ENCODE measurements at regions not wholly inside any gene's neighbourhood (a gene's known extent, or its start where the extent isn't known, plus 50 kb on each side); places are given as distances from the start of the nearest gene placed in this dataset.

DNA sequence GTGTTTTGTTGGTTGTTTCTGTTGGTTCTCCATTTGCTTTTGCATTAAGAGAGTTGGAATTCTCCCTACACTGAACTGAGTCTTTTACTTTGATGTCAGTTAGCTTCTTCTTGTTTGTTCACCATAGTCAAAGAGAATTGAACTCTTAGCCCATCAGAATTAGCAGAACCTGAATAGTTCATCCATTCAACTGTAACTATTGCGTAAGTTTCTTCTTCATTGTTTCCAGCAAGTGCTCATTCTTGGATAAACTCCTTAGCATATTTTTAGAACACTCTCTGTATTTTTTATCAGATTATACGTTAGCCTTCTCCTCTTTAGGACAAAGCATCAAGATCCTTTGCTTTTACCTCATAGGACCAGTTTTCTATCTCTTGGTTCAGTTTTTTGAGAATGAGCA lies 128.4 kb upstream of the RAB11FIP2 start:
- no peak for DNase-seq (ENCODE audit: low read depth)

- no peak for DNase-seq (ENCODE audit: low read depth)
Measured at GRCh38 chr10:118173296-118173695, 126.6 kb upstream of the RAB11FIP2 start.

- DNase-seq (ENCODE audit: low read depth), result no peak
Measured at GRCh38 chr10:118171861-118172260, 125.1 kb upstream of the RAB11FIP2 start.

DNA sequence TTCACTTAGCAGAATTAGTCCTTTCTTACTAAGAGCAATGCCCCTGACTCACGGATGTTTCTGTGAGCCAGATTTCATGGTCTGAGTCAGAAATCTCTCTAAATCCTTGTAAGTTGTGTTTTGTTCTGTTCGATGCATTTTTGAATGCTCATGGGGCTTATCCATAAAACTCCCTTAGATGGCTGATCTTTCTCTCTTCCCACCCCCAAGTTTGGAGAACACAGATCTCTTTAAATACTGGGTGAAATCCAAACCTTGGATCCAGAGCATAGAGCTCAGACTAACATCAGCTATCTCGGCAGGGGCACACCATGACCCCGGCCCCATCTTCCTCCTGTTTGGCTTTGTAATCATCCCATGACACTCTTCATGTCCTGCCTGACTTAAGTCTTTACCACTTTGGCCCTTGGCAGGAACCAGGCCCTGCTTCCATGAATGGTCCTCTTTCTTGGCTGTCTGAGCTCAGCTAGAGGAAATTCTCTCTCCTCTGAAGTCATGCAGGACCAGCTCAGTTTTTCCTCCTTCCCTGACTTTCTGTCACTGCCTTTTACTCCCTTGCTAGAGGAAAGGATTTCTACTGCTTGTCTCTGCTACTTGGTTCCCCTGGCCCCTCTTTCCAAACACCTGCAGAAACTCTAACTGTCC lies 120.4 kb upstream of the RAB11FIP2 start:
- peak; percentile 6 for DNase-seq (ENCODE audit: low read depth)

GRCh38 chr10:118163217-118163616 lies 116.5 kb upstream of the RAB11FIP2 start:
- DNase-seq (ENCODE audit: low read depth), result peak; percentile 9

DNA sequence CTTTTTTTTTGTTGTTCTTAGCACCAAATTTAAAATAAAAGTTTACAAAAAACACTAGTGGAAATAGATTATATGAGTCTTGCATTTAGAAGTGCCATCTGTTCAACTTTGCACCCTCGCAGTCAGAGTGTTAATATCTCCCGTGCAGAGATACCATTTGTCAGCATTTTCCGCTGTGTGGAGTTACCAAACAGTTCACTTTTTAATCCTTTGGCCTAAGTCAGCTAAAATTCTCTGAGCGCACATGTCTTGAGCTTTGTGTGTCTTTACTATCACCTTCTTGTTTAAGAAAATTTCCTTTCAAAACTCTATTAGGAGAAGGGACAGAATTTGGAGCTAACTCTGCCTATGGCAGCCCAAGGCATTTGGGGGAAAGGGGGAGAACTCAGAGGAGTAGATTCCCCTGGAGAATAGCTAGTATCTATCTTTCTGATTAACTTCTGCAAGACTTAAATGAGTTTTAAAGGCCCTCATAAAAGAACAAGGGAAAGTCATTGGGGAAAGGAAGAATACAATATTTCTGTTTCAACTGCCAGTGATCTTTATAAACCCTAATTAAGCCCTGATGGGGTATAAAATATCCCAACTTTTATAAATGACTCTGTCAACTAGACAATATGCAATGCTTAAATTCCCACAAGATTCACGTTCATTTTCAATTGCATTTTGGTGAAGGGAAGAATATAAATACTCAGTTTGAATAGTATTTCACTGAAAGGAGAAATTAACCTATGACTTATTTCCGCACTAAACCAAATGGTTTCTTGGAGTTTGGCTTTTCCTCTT lies 114.9 kb upstream of the RAB11FIP2 start:
- no peak for DNase-seq (ENCODE audit: low read depth)

GRCh38 chr10:118153287-118153686 lies 106.5 kb upstream of the RAB11FIP2 start:
- DNase-seq (ENCODE audit: low read depth), result no peak

DNA sequence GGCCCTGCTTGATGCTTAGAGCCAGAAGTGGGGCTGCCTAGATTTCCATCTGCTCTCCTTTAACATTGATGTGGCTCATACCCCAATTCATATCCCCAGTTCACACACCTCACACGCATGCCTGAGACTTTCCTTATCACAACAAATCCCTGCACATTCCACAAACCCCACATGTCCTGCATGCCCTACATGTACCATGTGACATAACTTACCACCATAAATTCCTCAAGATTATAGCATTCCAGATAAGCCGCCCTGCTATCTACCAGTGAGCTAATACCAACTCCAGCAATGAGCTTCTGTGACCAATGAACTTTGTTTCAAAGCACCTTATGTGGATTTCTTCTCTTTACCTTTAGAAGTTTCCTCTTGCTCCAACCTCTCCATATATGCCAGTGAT lies 104.7 kb upstream of the RAB11FIP2 start:
- DNase-seq (ENCODE audit: low read depth), result no peak

GRCh38 chr10:118148247-118148646 lies 101.5 kb upstream of the RAB11FIP2 start:
- DNase-seq (ENCODE audit: low read depth), result no peak

GRCh38 chr10:118145256-118145655 lies 98.5 kb upstream of the RAB11FIP2 start:
- DNase-seq (ENCODE audit: low read depth), result no peak

DNA sequence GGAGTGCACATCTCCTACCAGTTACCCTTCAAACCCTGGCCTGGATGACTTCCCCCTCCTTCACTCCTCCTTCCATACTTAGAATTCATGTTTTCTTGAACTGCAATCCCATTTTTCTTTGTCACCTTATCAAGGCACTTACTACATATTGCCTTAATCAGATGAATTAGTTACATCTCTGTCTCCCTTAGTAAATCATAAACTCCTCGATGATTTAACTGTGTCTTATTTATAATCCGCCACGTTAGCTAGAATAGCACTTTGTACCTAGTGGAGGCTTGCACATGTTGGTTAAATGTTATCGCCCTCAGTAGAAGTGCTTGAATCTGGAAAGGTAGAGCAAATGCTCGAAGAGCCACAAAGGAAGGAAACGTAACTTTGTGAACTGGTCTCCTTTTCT lies 94.7 kb upstream of the RAB11FIP2 start:
- no peak for DNase-seq (ENCODE audit: low read depth)

- peak; percentile 6 for DNase-seq (ENCODE audit: low read depth)
Measured at GRCh38 chr10:118139321-118139720, 92.6 kb upstream of the RAB11FIP2 start.

DNA sequence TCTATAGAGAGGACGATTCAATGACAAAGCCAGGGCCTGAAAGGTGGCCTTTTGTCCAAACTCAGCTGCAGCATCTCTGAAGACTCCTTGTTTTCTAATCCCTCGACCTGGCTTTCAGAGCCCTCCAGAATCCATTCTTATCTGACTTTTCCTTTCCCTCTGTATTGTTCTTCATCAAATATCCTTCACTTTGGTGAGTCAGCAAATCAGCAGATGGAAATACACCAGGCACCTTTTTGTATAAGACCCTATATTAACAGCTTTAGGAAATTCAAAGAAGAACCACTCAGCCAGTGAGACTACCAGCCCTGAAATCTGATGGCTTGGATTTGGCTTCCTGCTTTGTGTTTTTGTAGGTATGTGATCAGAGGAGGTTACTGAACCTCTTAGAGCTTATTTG lies 81.9 kb upstream of the RAB11FIP2 start:
- no peak for DNase-seq (ENCODE audit: low read depth)

DNA sequence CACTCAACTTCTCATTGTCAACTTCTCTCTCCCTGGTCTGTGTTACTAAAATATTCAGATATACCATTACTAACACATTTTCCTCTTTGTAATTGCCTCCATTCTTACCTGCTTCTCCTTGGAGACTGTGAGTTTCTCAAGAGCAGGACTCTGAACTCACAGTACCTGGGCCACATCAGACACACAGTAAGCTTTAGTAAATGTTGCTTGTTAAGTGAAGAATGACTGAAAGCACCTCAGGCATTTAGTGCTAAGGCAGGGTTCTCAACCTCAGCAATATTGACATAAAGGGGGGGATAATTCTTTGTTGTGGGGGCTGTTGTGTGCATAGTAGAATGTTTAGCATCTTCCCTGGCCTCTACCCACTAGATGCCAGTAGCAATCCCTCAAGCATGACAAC lies 72.0 kb upstream of the RAB11FIP2 start:
- no peak for DNase-seq (ENCODE audit: low read depth)

DNA sequence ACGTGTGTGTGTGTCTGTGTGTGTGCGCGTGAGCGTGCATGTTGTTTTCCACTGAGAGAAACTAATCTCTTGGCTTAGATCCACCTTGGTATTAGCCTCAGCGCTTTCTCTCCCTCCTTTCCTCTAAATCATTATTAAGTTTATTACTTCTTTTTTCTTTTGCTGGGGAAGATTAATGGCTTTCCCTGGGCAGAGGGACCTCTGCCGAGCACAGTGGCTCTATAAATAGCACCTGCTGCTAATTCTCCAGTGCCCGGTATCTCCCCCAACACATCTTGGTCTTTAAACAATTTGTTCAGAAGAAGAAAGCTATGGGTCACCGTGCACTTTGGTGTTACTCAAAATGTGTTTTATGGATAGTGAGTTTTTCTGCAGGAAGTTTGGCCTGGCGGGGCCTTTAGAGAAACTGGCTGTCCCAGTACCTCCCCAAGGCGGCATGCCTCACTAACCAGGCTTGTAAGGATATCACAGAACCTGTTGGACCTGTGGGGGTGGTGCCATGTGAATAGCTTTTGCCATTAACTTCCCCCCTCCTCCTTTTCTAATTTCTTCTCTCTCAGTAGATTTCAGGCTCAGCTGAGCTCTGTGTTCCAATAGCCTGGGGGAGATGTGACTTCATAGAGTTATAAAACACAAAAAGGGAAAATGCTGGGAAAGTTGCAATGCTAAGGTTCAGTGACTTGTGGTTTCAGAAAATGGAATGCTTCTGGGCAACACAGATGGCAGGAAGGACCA lies 70.1 kb upstream of the RAB11FIP2 start:
- no peak for DNase-seq (ENCODE audit: low read depth)

DNA sequence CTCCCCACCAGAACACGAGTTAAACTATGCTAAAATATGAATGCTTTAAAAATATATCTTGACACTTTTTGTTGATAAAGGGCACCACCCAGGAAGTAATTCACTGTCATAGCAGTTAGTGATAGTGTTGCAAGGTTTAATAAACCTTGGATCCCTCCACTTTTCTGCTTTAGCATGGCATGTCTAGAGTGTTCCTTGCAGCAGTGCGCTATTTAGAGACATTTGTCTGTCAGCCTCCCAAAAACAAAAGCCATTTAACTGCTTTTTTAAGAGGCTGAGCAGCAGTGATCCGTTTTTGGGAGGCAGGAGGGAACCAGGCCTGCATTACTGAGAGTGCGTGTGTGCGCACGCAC lies 69.6 kb upstream of the RAB11FIP2 start:
- DNase-seq (ENCODE audit: low read depth), result no peak

DNA sequence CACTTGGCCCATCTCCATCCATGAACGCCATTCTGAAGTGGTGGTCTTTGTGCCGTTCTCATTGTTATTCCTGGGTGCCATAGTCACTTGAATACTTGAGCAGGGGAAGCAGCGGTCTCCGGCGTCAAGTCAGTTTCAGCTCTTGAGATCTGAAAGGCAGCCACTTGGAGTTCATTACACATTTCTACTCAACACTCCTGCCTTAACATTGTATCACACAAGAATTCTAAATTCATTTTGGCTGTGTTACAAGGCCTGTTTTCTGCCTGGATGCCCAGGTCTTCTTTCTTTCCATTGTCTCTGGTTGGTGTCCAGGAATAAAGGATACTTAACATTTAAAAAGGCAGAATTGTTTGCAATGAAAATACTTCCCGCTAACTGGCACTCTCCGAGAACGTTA lies 69.0 kb upstream of the RAB11FIP2 start:
- no peak for DNase-seq (ENCODE audit: low read depth)

GRCh38 chr10:118114992-118115391 lies 68.3 kb upstream of the RAB11FIP2 start:
- no peak for DNase-seq (ENCODE audit: low read depth)

DNA sequence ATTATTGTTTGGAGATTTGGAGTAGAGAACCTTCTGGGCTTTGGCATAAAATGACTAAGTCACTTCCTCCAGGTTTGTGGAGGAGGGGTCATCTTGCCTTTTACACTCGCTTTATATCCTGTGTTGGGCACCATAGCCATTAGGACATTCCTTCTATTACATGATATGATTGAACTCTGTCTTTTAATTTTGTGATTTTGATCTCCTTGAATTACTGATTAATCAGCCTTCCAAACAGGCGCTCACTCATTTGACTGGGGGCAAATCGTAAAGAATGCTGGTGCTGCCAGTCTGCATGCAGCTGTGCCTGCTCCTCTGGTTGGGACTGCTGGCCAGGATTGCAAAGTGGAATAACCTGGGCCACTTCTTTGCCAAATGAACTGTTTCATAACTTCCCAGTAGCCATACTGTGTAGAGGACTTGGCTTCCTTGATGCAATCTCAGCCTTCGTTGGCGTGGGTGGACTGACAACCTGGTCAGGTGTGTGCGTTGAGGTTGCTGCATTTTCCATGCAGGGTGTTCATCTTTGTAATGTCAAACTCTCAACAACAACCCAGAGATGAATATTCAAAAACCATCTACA lies 65.9 kb upstream of the RAB11FIP2 start:
- DNase-seq (ENCODE audit: low read depth), result no peak

GRCh38 chr10:118110750-118111149 lies 64.0 kb upstream of the RAB11FIP2 start:
- DNase-seq (ENCODE audit: low read depth), result no peak

DNA sequence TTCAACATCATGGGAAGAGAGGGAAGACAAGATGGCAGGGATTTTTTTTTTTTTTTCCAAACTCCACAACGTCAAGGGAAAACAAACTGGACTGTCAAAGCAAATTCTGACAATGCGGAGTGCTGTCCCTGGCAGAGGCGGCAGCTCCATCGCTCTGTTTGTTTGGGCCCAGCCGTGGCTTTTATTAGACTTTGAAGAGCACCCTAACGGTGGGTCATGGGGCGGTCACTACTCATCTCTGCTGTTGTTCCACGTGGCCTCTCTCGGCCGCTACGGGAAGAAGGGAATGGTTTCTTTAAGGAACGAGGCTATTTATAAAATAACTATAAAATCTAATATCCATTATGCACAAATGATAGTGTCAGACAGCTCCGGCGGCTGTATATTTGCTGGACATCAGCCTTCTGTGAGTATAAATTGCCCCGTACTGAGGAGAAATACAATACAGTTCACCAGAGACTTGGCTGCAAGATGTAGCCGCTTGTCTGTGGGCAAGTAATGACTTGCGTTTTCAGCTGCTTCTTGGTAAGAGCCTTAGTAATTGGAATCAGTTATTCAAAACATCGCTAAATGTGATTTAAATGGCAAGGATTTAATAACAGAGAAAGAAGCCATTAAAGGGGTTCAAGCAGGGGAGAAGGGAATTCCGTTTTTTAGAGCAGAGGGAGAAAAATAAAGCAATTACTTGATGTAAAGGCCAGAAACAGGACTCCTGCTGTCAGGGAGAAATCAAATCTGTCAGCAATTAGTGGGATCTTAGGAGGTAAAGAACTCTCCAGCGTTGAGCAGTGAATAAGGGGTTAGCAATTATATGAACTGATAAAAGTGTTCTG lies 61.7 kb upstream of the RAB11FIP2 start:
- DNase-seq (ENCODE audit: low read depth), result no peak

- DNase-seq (ENCODE audit: low read depth), result no peak
Measured at GRCh38 chr10:118107541-118107940, 60.8 kb upstream of the RAB11FIP2 start.
